GM13977 (cell line): ENCODE measurements at regions not wholly inside any gene's neighbourhood (a gene's known extent, or its start where the extent isn't known, plus 50 kb on each side); places are given as distances from the start of the nearest gene placed in this dataset.
"Not testable (repeated sequence)": the region's sequence is repeated elsewhere in the genome, so short reads cannot be mapped to it uniquely, and the experiment has no call there.

ENCODE experiments used
- DNase-seq: peaks from one replicate; pipeline ENCODE4 v3.0.0; 2012; ENCODE audit warnings: low spot score
- CTCF ChIP-seq: IDR thresholded peaks from 2 replicates; pipeline ENCODE4 v1.5.1; 2012; ENCODE audit warnings: mild to moderate bottlenecking, control low read depth; ENCODE audit not compliant: insufficient read depth; ENCODE audit errors: extremely low read depth, missing control alignments
- in situ Hi-C: fragments of 300-500 bp; cut with MboI; formaldehyde crosslinking; loops from one replicate; pipeline ENCODE4 v1.12.0; 2022; ENCODE audit warnings: low sequenced_read_pairs, low pct_unique_long_range_greater_than_20kb, mixed read lengths, inconsistent platforms; ENCODE audit not compliant: unreplicated experiment

DNA sequence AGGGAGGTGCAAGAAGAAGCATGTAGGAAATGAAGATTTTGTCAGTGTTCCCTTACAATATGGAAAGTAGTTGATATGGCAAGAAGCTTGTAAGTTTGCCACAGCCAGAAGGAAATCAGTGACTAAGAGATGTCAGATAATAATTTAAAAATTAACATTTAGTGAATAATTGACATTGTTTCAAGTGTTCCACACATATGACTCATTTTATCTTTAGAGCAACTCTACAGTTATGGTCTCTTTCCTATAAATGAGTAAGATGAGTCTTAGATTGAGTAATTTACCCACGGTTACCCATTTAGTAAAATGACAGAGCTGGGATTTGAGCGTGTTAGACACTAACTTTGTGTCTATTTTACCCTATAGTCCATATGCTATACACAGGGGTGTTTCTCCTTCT lies 300.3 kb upstream of the IRS4 start:
- in situ Hi-C loops, result no loop called here
- no peak for TF ChIP-seq CTCF

GRCh38 chrX:108993909-108994308 lies 257.5 kb upstream of the IRS4 start:
- TF ChIP-seq CTCF, result no peak
- in situ Hi-C loops, result no loop called here
- DNase-seq, result no peak

More for the DNA sequence above, 300.3 kb upstream of the IRS4 start:
- DNase-seq, result no peak

DNA sequence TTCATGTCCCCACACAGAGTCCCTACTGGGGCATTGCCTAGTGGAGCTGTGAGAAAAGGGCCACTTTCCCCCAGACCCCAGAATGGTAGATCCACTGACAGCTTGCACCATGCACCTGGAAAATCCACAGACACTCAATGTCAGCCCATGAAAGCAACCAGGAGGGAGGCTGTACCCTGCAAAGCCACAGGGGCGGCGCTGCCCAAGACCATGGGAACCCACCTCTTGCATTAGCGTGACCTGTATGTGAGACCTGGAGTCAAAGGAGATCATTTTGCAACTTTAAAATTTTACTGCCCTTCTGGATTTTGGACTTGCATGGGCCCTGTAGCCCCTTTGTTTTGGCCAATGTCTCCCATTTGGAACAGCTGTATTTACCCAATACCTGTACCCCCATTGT lies 236.5 kb upstream of the IRS4 start:
- DNase-seq, in situ Hi-C loops: not testable (repeated sequence)

DNA sequence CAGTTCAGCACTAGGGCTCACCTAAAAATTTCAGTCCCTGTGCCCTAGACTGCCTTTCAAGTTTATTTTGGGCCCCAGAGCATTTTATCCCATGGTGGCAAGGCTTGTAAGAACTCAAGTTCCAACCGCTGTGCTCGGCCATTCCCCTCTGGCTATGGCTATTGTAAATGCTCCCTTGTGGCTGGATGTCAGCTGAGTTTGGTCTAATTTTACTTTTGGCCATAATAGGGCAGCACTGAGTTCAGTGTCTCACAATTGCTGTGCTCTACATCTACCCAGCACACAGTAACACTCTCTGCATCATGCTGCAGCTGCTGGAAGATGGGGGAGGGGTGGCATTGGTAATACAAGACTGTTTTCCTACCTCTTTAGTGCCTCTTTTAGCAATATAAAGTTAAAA lies 210.8 kb upstream of the IRS4 start:
- in situ Hi-C loops, result no loop called here
- no peak for DNase-seq
- no peak for TF ChIP-seq CTCF

DNA sequence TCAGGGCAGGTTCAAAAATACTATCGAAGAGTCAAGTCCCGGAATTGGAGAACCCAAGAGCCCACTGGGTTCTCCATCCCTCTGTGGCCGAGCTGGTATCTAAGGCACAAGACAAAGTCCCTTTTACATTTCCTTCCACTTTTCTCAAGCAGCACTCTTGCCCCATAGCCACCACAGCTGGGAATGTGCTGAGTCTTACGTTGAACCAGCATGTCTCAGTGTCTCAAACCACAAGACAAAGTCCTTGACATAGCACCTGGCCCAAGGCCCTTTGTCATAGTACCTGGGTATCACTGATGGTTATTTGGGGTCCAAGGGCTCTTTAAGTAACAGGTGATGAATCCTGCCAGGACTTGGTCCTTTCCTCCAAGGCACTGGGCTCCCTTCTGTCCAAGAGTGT lies 210.2 kb upstream of the IRS4 start:
- no peak for TF ChIP-seq CTCF
- in situ Hi-C loops, result no loop called here
- DNase-seq, result no peak

- no peak for TF ChIP-seq CTCF
- DNase-seq, result no peak
- in situ Hi-C loops, result no loop called here
These were observed 209.6 kb upstream of the IRS4 start for GRCh38 chrX:108945883-108946523.

DNA sequence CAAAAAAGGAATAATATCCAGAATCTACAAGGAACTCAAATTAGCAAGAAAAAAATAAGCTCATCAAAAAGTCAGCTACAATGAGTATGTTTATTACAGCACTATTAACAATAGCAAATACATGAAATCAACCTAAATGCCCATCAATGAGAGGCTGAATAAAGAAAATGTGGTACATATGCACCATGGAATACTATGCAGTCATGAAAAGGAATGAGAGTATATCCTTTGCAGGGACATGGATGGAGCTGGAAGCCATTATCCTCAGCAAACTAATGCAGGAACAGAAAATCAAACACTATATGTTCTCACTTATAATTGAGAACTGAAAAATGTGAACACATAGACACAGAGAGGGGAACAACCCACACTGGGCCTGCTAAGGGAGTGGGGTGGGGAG lies 178.4 kb upstream of the IRS4 start:
- in situ Hi-C loops, result no loop called here
- no peak for TF ChIP-seq CTCF
- no peak for DNase-seq

GRCh38 chrX:108903831-108904230 lies 167.5 kb upstream of the IRS4 start:
- in situ Hi-C loops, DNase-seq: not testable (repeated sequence)
